SK-N-MC (cell line): ENCODE measurements at regions not wholly inside any gene's neighbourhood (a gene's known extent, or its start where the extent isn't known, plus 50 kb on each side); places are given as distances from the start of the nearest gene placed in this dataset.

Experiments used
- DNase-seq: peaks from one replicate; pipeline ENCODE4 v3.0.0-alpha.2; 2011; ENCODE audit warnings: low read depth, low spot score
- H3K27ac ChIP-seq: fragments of 200-600 bp; sonication (generic); 2 replicates; pipeline ENCODE4 v1.5.1; 2016; ENCODE audit warnings: mixed run types
- H3K36me3 ChIP-seq: fragments of 200-600 bp; sonication (generic); 2 replicates; pipeline ENCODE4 v1.6.1; 2017; ENCODE audit warnings: antibody characterized with exemption, low read length, mixed read lengths; ENCODE audit not compliant: insufficient read depth
- H3K4me3 ChIP-seq: fragments of 200-600 bp; sonication (generic); 2 replicates; pipeline ENCODE4 v1.5.1; 2016
- H3K9ac ChIP-seq: fragments of 200-600 bp; sonication (generic); 2 replicates; pipeline ENCODE4 v1.8.0; 2017; ENCODE audit warnings: mixed run types, mixed read lengths; ENCODE audit not compliant: insufficient read length
- H3K9me3 ChIP-seq: fragments of 200-600 bp; sonication (generic); 2 replicates; pipeline ENCODE4 v1.6.1; 2017; ENCODE audit warnings: low read depth, mild to moderate bottlenecking, antibody characterized with exemption, low read length, moderate library complexity, mixed read lengths
- EZH2 ChIP-seq: fragments of 200-600 bp; sonication (generic); IDR thresholded peaks from one replicate; pipeline ENCODE4 v1.6.1; 2017; ENCODE audit warnings: antibody characterized with exemption
- FOXP2 ChIP-seq: optimal IDR thresholded peaks from 2 replicates; pipeline ENCODE3; 2011; ENCODE audit warnings: mild to moderate bottlenecking, moderate library complexity; ENCODE audit not compliant: insufficient read depth; ENCODE audit errors: extremely low read length, control extremely low read depth
- POLR2AphosphoS5 ChIP-seq: IDR thresholded peaks from 2 replicates; pipeline ENCODE4 v1.6.1; 2012; ENCODE audit warnings: mild to moderate bottlenecking, low read depth, low read length, borderline replicate concordance

DNA sequence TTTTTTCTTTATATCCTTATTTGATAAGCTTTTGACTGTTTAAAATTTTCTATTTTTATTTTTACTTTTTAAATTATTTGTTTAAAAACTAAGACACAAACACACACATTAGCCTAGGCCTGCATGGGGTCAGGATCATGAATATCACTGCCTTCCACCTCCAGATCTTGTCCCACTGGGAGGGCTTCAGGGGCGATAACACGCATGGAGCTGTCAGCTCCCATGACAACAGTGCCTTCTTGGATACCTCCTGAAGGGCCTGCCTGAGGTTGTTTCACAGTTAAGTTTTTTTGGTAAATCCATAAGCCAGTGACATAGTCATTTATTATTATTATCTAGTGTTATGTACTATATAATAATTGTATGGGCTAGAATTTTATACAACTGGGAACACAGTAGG is 85.4 kb upstream of the FAT1 start:
- DNase-seq = no peak
- Histone ChIP-seq H3K27ac (no peak overlapping the region), H3K4me3 (no peak overlapping the region)

DNA sequence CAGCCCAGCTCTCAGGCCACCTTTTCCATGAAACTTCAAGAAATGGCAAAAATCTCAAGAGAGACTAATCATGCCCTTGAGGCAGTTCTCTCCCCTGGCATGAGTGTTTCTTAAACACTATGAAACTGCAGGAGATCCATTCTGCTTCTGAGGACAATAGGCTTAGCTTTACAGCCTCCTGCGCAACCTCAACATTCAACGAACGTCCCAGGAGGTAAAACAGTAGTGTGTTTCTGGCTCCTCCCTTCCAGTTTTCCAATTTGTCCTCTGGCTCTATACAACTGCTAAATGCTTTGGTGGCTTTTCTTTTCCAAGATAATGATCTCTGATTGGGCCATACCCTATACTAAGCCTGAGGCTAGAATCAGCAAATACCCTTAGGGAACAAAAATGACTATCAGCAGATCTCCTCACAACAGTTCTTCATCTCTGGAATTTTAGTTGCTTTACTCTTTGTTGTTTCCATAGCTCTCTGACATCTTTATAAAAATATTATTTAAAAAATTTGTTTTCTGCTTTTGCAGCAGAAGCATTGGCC is 87.0 kb upstream of the FAT1 start:
- TF ChIP-seq FOXP2 = no peak
- TF ChIP-seq EZH2 = no peak
- no peak for TF ChIP-seq POLR2AphosphoS5
- no peak overlapping the region for H3K9ac ChIP-seq

More for the DNA sequence above, 85.4 kb upstream of the FAT1 start:
- TF ChIP-seq EZH2 (no peak), POLR2AphosphoS5 (no peak), FOXP2 (no peak)
- Histone ChIP-seq H3K9me3 (no peaks in the 10 kb centered on the region), H3K36me3 (no peaks in the 10 kb centered on the region), H3K9ac (no peak overlapping the region)

DNA sequence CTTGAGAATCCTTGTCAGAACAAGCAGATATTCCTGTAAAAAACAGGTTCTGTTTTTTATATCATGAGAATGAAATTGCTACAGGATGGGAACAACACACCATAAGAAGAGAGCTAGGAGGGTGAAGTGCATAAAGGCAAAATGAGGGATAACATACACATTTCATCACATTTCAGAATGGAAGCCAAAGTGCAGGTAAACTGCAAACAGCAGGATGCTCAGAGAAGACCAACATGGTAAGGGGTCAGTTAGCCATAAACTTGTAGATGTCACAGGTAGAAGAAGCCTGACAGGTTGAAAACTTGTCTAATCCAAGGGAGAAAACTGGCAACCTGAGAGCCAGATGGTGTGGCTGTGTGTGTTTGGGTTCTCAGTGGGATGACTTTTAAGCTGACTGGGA is 88.9 kb upstream of the FAT1 start:
- Histone ChIP-seq H3K27ac (no peak overlapping the region), H3K9me3 (no peaks in the 10 kb centered on the region)

More for the DNA sequence above, 87.0 kb upstream of the FAT1 start:
- H3K9me3 ChIP-seq = no peaks in the 10 kb centered on the region
- H3K36me3 ChIP-seq = no peaks in the 10 kb centered on the region
- DNase-seq = no peak
- H3K27ac ChIP-seq = no peak overlapping the region
- no peak overlapping the region for H3K4me3 ChIP-seq

DNA sequence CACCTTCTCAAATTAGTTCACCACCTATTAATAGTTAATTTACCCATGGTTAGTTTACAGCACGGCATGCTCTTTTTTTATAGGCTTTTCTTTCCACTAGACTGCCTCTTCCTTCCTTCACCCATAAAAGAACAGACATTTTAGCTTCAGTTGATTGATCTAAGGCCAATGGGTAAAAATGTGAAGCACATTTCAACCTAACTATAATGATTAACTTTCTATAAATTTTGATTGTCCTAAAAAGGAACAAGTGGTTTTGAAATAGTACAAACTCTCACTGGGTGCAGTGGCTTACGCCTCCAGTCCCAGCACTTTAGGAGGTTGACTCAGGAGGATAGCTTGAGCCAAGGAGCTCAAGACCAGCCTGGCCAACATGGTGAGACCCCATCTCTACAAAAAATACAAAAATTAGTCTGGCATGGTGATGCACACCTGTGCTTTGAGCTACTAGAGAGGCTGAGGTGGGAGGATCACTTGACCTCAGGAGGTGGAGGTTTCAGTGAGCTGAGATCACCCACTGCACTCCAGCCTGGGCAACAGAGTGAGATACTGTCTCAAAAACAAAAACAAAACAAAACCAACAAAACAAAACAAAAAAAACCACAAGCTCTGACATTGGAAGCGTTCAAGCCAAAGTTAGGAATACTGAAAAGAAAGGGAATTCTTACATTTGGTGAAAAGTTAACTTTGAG is 89.9 kb upstream of the FAT1 start:
- Histone ChIP-seq H3K9me3 (no peaks in the 10 kb centered on the region), H3K27ac (no peak overlapping the region), H3K4me3 (no peak overlapping the region), H3K36me3 (no peaks in the 10 kb centered on the region), H3K9ac (no peak overlapping the region)
- DNase-seq = no peak
- no peak for TF ChIP-seq EZH2
- TF ChIP-seq POLR2AphosphoS5 = no peak
- no peak for TF ChIP-seq FOXP2

More for the DNA sequence above, 88.9 kb upstream of the FAT1 start:
- Histone ChIP-seq H3K4me3 (no peak overlapping the region), H3K9ac (no peak overlapping the region), H3K36me3 (no peaks in the 10 kb centered on the region)
- no peak for DNase-seq
- no peak for TF ChIP-seq POLR2AphosphoS5
- no peak for TF ChIP-seq FOXP2
- TF ChIP-seq EZH2 = no peak

DNA sequence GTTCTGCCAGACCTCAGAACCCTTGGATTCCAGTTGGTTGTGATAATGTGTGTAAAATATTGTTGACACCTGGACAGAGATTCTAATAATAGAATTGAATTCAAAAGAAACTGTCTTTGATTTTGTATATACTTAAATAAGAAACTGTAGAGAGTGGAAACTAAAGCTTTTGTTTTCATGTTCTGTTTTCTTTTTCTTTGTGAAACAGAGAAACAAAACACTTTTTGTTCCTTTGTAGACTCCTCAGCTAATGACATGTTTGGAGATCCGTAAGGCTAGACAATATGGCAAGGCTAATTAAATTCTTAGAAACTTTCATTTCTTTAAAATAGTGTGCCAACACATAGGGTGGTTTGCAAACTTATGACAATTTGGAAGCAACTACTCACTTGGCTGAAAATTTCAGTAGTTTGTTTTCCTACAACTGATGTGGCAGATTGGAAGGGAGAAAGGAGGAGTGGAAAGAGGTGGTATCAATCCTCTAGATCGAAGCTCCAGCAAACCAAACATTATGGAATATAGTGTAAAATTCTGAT is 90.9 kb upstream of the FAT1 start:
- no peak for DNase-seq
- Histone ChIP-seq H3K9me3 (no peaks in the 10 kb centered on the region), H3K27ac (no peak overlapping the region), H3K36me3 (no peaks in the 10 kb centered on the region), H3K4me3 (no peak overlapping the region), H3K9ac (no peak overlapping the region)
- TF ChIP-seq POLR2AphosphoS5 (no peak), EZH2 (no peak), FOXP2 (no peak)

DNA sequence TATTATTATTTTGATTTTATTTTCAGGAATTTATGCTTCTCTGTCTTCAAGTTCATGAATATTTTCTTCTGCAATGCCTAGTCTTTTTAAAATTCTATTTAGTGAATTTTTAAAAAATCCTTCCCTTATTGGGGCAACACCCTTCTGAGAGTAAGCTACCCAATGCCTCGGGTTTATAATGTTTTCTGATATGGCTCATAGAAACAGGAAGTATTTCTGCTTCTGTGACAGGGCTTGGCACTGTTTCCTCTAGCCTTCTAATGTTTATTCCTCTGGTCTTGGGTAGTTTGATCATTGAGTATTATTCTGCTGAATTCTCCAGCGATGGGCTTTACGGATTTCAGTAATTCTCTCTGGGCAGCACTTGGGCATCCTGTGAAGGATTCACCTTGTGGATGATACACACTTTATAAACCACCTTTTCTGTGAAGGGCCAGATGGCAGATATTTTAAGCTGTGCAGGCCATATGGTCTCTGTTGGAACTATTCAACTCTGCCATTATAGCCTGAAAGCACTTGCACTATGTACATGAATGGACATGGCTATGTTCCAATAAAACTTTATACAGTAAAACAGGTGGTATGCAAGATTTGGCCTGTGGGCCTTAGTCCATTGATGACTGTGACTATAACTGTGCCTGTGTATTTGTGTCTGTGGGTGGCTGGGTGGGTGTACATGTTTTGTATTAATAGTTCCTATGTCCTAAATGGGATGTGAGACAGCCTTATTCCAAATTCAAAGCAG is 95.9 kb upstream of the FAT1 start:
- TF ChIP-seq EZH2 (no peak), FOXP2 (no peak), POLR2AphosphoS5 (no peak)
- no peak overlapping the region for H3K27ac ChIP-seq
- no peak overlapping the region for H3K9ac ChIP-seq
- H3K9me3 ChIP-seq = no peaks in the 10 kb centered on the region
- H3K4me3 ChIP-seq = no peak overlapping the region
- DNase-seq = no peak
- no peaks in the 10 kb centered on the region for H3K36me3 ChIP-seq

DNA sequence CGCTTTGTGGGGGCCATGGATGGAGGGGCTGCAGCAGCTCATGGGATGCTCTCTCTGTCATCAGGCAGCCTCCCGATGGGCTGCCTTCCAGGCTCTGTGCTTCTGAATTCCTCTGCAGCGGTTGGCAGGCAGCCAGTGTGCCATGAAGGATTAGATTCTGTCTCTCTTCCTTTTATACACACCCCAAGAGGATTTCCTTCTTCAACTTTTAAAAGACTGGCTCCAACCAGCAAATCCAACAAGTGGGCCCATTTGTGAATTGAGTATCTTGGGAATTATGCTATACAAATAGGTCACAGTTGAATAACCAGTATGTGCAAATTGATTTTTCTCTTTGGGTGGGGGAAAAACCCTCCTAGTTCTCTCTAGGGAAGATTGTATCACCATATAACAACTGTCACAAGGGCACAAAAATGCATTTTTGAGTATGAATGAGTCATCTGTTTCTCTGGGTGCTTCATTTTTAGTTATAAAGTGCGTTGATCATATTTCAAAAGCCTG is 96.8 kb upstream of the FAT1 start:
- Histone ChIP-seq H3K9me3 (no peaks in the 10 kb centered on the region), H3K36me3 (no peaks in the 10 kb centered on the region), H3K9ac (no peak overlapping the region), H3K4me3 (no peak overlapping the region), H3K27ac (no peak overlapping the region)
- no peak for TF ChIP-seq EZH2
- no peak for TF ChIP-seq POLR2AphosphoS5
- no peak for TF ChIP-seq FOXP2
- DNase-seq = no peak

DNA sequence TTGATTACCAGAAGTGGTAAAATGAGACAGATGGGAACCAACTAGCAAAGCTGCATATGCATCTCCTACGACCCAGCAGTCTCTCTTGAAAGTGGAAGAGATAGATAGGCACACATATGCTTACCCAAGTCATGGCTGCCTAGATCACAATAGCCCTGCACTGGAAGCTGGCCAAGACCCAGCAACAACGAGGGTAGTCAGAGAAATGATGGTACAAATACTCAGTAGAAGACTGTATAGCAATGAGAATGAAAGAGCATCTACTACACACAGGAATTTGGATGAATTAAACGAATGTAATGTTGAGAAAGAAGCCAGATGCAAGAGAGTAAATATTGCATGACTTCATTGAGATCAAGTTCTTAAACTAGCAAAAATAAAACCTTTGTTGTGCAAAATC is 100.3 kb upstream of the FAT1 start:
- H3K9ac ChIP-seq = no peak overlapping the region
- H3K27ac ChIP-seq = no peak overlapping the region
- TF ChIP-seq POLR2AphosphoS5 (no peak), EZH2 (no peak), FOXP2 (no peak)
- no peak for DNase-seq
- no peaks in the 10 kb centered on the region for H3K36me3 ChIP-seq
- H3K9me3 ChIP-seq = no peaks in the 10 kb centered on the region
- H3K4me3 ChIP-seq = no peak overlapping the region
